ENCODE measurements at regions not wholly inside any gene's neighbourhood (a gene's known extent, or its start where the extent isn't known, plus 50 kb on each side); places are given as distances from the start of the nearest gene placed in this dataset.

DNA sequence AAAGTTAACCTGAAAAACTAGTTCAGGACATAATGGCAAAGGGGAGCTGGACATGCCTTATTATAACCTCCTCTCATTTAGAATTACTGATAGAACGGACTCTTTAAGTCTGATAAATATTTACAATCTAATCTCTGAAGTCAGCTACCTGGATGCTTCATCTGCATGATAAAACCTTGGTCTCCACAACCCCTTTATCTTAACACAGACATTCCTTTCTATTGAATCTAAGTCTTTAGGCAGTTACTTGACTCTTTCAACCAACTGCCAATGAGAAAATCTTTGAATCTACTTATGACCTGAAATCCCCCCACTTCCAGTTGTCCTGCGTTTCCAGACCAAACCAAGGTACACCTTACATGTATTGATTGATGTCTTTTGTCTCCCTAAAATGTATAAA lies 191.2 kb upstream of the LRRTM4 start:
- TF ChIP-seq, protein P1, sequence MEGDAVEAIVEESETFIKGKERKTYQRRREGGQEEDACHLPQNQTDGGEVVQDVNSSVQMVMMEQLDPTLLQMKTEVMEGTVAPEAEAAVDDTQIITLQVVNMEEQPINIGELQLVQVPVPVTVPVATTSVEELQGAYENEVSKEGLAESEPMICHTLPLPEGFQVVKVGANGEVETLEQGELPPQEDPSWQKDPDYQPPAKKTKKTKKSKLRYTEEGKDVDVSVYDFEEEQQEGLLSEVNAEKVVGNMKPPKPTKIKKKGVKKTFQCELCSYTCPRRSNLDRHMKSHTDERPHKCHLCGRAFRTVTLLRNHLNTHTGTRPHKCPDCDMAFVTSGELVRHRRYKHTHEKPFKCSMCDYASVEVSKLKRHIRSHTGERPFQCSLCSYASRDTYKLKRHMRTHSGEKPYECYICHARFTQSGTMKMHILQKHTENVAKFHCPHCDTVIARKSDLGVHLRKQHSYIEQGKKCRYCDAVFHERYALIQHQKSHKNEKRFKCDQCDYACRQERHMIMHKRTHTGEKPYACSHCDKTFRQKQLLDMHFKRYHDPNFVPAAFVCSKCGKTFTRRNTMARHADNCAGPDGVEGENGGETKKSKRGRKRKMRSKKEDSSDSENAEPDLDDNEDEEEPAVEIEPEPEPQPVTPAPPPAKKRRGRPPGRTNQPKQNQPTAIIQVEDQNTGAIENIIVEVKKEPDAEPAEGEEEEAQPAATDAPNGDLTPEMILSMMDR (IDR thresholded peaks at IDR 0.05; ENCODE audit: low read depth, low read length) = no peak
- no peak for TF ChIP-seq POLR2A (IDR thresholded peaks at IDR 0.05; ENCODE audit: extremely low read depth, insufficient read length)

Measured in NB4 (cell line).